ENCODE measurements at regions not wholly inside any gene's neighbourhood (a gene's known extent, or its start where the extent isn't known, plus 50 kb on each side); places are given as distances from the start of the nearest gene placed in this dataset.

DNA sequence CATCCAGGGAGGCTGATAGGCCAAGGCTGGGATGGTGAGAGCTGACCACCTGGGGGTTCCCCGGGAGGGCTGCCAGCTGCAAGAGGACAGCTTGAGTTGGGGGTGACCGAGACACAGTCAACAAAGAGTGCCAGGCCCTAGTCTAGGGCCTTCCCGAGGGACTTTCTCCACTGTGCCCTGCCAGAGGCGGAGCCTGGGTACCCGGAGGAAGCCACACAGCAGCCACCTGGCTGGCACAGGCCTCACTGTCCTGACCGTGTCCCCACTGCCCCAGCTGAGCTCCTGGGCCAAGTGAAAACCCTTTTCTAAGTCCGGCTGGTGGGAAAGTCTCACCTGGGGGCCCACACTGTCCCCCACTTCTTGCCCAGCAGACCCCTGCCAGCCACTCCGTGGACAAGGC is 71.9 kb upstream of the GSE1 start:
- no peaks in the 10 kb centered on the region for H3K36me3 ChIP-seq (ENCODE audit: insufficient read depth, low read length)
- no peaks in the 10 kb centered on the region for H3K9me2 ChIP-seq (ENCODE audit: insufficient read depth, low read length)
- H3K27me3 ChIP-seq (ENCODE audit: insufficient read depth, low read depth, low read length): no peaks in the 10 kb centered on the region
- no peak overlapping the region for H2AFZ ChIP-seq (ENCODE audit: low read depth, low read length)
- TF ChIP-seq SMC3 (conservative IDR thresholded peaks at IDR 0.05; ENCODE audit: poor library complexity) (no peak), POLR2AphosphoS5 (IDR thresholded peaks at IDR 0.05) (no peak), EP300 (conservative IDR thresholded peaks at IDR 0.05; ENCODE audit: poor library complexity, severe bottlenecking) (no peak), RAD21 (conservative IDR thresholded peaks at IDR 0.05) (no peak), MXI1 (conservative IDR thresholded peaks at IDR 0.05; ENCODE audit: poor library complexity, severe bottlenecking) (no peak), TAF1 (IDR thresholded peaks at IDR 0.05; ENCODE audit: low read depth) (no peak), EZH2 (IDR thresholded peaks at IDR 0.05; ENCODE audit: borderline replicate concordance, insufficient read depth, low read length, poor library complexity, severe bottlenecking) (no peak)
- TF ChIP-seq, protein P1, sequence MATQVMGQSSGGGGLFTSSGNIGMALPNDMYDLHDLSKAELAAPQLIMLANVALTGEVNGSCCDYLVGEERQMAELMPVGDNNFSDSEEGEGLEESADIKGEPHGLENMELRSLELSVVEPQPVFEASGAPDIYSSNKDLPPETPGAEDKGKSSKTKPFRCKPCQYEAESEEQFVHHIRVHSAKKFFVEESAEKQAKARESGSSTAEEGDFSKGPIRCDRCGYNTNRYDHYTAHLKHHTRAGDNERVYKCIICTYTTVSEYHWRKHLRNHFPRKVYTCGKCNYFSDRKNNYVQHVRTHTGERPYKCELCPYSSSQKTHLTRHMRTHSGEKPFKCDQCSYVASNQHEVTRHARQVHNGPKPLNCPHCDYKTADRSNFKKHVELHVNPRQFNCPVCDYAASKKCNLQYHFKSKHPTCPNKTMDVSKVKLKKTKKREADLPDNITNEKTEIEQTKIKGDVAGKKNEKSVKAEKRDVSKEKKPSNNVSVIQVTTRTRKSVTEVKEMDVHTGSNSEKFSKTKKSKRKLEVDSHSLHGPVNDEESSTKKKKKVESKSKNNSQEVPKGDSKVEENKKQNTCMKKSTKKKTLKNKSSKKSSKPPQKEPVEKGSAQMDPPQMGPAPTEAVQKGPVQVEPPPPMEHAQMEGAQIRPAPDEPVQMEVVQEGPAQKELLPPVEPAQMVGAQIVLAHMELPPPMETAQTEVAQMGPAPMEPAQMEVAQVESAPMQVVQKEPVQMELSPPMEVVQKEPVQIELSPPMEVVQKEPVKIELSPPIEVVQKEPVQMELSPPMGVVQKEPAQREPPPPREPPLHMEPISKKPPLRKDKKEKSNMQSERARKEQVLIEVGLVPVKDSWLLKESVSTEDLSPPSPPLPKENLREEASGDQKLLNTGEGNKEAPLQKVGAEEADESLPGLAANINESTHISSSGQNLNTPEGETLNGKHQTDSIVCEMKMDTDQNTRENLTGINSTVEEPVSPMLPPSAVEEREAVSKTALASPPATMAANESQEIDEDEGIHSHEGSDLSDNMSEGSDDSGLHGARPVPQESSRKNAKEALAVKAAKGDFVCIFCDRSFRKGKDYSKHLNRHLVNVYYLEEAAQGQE (IDR thresholded peaks at IDR 0.05; ENCODE audit: borderline replicate concordance): no peak
- TF ChIP-seq, protein P2, sequence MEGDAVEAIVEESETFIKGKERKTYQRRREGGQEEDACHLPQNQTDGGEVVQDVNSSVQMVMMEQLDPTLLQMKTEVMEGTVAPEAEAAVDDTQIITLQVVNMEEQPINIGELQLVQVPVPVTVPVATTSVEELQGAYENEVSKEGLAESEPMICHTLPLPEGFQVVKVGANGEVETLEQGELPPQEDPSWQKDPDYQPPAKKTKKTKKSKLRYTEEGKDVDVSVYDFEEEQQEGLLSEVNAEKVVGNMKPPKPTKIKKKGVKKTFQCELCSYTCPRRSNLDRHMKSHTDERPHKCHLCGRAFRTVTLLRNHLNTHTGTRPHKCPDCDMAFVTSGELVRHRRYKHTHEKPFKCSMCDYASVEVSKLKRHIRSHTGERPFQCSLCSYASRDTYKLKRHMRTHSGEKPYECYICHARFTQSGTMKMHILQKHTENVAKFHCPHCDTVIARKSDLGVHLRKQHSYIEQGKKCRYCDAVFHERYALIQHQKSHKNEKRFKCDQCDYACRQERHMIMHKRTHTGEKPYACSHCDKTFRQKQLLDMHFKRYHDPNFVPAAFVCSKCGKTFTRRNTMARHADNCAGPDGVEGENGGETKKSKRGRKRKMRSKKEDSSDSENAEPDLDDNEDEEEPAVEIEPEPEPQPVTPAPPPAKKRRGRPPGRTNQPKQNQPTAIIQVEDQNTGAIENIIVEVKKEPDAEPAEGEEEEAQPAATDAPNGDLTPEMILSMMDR (IDR thresholded peaks at IDR 0.05; ENCODE audit: poor library complexity, severe bottlenecking): no peak
- H3K4me2 ChIP-seq (ENCODE audit: low read length): no peak overlapping the region
- H3K9ac ChIP-seq (ENCODE audit: low read length): no peak overlapping the region
- H3K9me3 ChIP-seq (ENCODE audit: low read length): no peaks in the 10 kb centered on the region
- no peak overlapping the region for H3K27ac ChIP-seq (ENCODE audit: low read length)
- H3F3A ChIP-seq (ENCODE audit: insufficient read depth, low read length, poor library complexity, severe bottlenecking): no peaks in the 10 kb centered on the region
- H3K79me2 ChIP-seq (replicated peaks; ENCODE audit: insufficient read depth, low read length): no peaks in the 10 kb centered on the region
- no peaks in the 10 kb centered on the region for H4K20me1 ChIP-seq (ENCODE audit: insufficient read depth)
- H3K4me3 ChIP-seq (ENCODE audit: low read length): no peak overlapping the region

DNA sequence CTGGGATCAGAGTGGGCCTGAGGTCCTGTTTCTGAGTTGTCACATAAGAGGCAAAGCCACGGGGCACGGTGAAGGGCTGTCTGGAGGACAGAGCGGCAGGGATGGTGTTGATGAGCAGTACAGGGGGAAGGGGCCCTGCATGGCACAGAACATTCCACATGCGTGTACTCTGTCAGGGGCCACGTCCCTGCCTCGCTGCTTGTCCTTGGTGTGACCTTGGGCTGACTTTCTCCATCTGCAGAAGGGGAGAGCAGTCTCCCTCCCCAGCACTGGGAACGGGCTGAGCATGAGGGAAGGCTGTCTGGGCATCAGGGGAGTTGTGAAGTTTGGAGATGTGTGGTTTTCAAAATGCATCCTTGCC is 71.5 kb upstream of the GSE1 start:
- TF ChIP-seq EZH2 (IDR thresholded peaks at IDR 0.05; ENCODE audit: borderline replicate concordance, insufficient read depth, low read length, poor library complexity, severe bottlenecking) (no peak), MXI1 (conservative IDR thresholded peaks at IDR 0.05; ENCODE audit: poor library complexity, severe bottlenecking) (no peak), TAF1 (IDR thresholded peaks at IDR 0.05; ENCODE audit: low read depth) (no peak), SMC3 (conservative IDR thresholded peaks at IDR 0.05; ENCODE audit: poor library complexity) (no peak), POLR2AphosphoS5 (IDR thresholded peaks at IDR 0.05) (no peak), RAD21 (conservative IDR thresholded peaks at IDR 0.05) (no peak), EP300 (conservative IDR thresholded peaks at IDR 0.05; ENCODE audit: poor library complexity, severe bottlenecking) (no peak)
- TF ChIP-seq, protein P2 (IDR thresholded peaks at IDR 0.05; ENCODE audit: poor library complexity, severe bottlenecking): no peak
- TF ChIP-seq, protein P1 (IDR thresholded peaks at IDR 0.05; ENCODE audit: borderline replicate concordance): no peak
- no peaks in the 10 kb centered on the region for H3F3A ChIP-seq (ENCODE audit: insufficient read depth, low read length, poor library complexity, severe bottlenecking)
- no peaks in the 10 kb centered on the region for H4K20me1 ChIP-seq (ENCODE audit: insufficient read depth)
- no peaks in the 10 kb centered on the region for H3K27me3 ChIP-seq (ENCODE audit: insufficient read depth, low read depth, low read length)
- H3K27ac ChIP-seq (ENCODE audit: low read length): no peak overlapping the region
- H3K9me3 ChIP-seq (ENCODE audit: low read length): no peaks in the 10 kb centered on the region
- no peak overlapping the region for H3K4me3 ChIP-seq (ENCODE audit: low read length)
- no peaks in the 10 kb centered on the region for H3K79me2 ChIP-seq (replicated peaks; ENCODE audit: insufficient read depth, low read length)
- H3K9me2 ChIP-seq (ENCODE audit: insufficient read depth, low read length): no peaks in the 10 kb centered on the region
- H3K4me2 ChIP-seq (ENCODE audit: low read length): no peak overlapping the region
- H2AFZ ChIP-seq (ENCODE audit: low read depth, low read length): no peak overlapping the region
- H3K36me3 ChIP-seq (ENCODE audit: insufficient read depth, low read length): no peaks in the 10 kb centered on the region
- H3K9ac ChIP-seq (ENCODE audit: low read length): no peak overlapping the region
